GM06990 (cell line): ENCODE measurements at regions not wholly inside any gene's neighbourhood (a gene's known extent, or its start where the extent isn't known, plus 50 kb on each side); places are given as distances from the start of the nearest gene placed in this dataset.

Source experiments
- DNase-seq: peaks from one replicate; pipeline ENCODE4 v3.0.0-alpha.2; 2011; ENCODE audit not compliant: insufficient read length; ENCODE audit errors: extremely low read depth
- H3K27me3 ChIP-seq: replicated peaks from 2 replicates; pipeline ENCODE4 v1.6.0; 2011; ENCODE audit warnings: low read length; ENCODE audit not compliant: control insufficient read depth, insufficient read depth
- H3K36me3 ChIP-seq: 2 replicates; pipeline ENCODE4 v1.5.1; 2011; ENCODE audit warnings: low read length; ENCODE audit not compliant: control insufficient read depth, insufficient read depth
- H3K4me3 ChIP-seq: replicated peaks from 2 replicates; pipeline ENCODE4 v1.5.1; 2011; ENCODE audit warnings: low read depth, mild to moderate bottlenecking, control low read depth, low read length
- CTCF ChIP-seq: IDR thresholded peaks from 2 replicates; pipeline ENCODE4 v1.5.1; 2011; ENCODE audit warnings: low read length, control low read depth, mild to moderate bottlenecking, inconsistent platforms; ENCODE audit not compliant: insufficient read depth, poor library complexity, severe bottlenecking

- no peak for DNase-seq
- H3K4me3 ChIP-seq, result no peak overlapping the region
- no peak for TF ChIP-seq CTCF
- no peaks in the 10 kb centered on the region for H3K27me3 ChIP-seq
- H3K36me3 ChIP-seq, result no peaks in the 10 kb centered on the region
Measured at GRCh38 chr9:17083258-17083657, 51.6 kb upstream of the CNTLN start.

- no peak for DNase-seq
Measured at GRCh38 chr9:17082343-17083064, 52.3 kb upstream of the CNTLN start.

GRCh38 chr9:17081814-17082213 is 53.0 kb upstream of the CNTLN start:
- no peaks in the 10 kb centered on the region for H3K36me3 ChIP-seq
- no peak for DNase-seq
- H3K4me3 ChIP-seq, result no peak overlapping the region
- H3K27me3 ChIP-seq, result no peaks in the 10 kb centered on the region
- TF ChIP-seq CTCF, result no peak

More at GRCh38 chr9:17082343-17083064, 52.3 kb upstream of the CNTLN start:
- no peaks in the 10 kb centered on the region for H3K36me3 ChIP-seq
- no peak overlapping the region for H3K4me3 ChIP-seq
- no peaks in the 10 kb centered on the region for H3K27me3 ChIP-seq
- no peak for TF ChIP-seq CTCF

- no peak for TF ChIP-seq CTCF
- DNase-seq, result no peak
- Histone ChIP-seq H3K27me3 (no peaks in the 10 kb centered on the region), H3K4me3 (no peak overlapping the region), H3K36me3 (no peaks in the 10 kb centered on the region)
Measured at GRCh38 chr9:17081351-17081750, 53.5 kb upstream of the CNTLN start.

- Histone ChIP-seq H3K27me3 (no peaks in the 10 kb centered on the region), H3K4me3 (no peak overlapping the region), H3K36me3 (no peaks in the 10 kb centered on the region)
- no peak for TF ChIP-seq CTCF
- DNase-seq, result no peak
Measured at GRCh38 chr9:17075758-17076485, 58.9 kb upstream of the CNTLN start.
